ENCODE measurements at regions not wholly inside any gene's neighbourhood (a gene's known extent, or its start where the extent isn't known, plus 50 kb on each side); places are given as distances from the start of the nearest gene placed in this dataset.

GRCh38 chr2:207332480-207333212 is 166.9 kb upstream of the KLF7 start:
- DNase-seq: no peak

- no peak for DNase-seq
These were observed 168.0 kb upstream of the KLF7 start for GRCh38 chr2:207333599-207334300.

GRCh38 chr2:207334301-207334623 is 168.5 kb upstream of the KLF7 start:
- no peak for DNase-seq

GRCh38 chr2:207334624-207335371 is 169.1 kb upstream of the KLF7 start:
- DNase-seq: peak; percentile 42

- DNase-seq: peak; percentile 38
These were observed 171.8 kb upstream of the KLF7 start for GRCh38 chr2:207337234-207338219.

GRCh38 chr2:207338220-207338607 is 172.5 kb upstream of the KLF7 start:
- DNase-seq: no peak

GRCh38 chr2:207338610-207339009 is 172.9 kb upstream of the KLF7 start:
- DNase-seq: no peak

GRCh38 chr2:207341112-207341750 is 175.5 kb upstream of the KLF7 start:
- DNase-seq: no peak

- DNase-seq: no peak
These were observed 176.1 kb upstream of the KLF7 start for GRCh38 chr2:207341804-207342203.

GRCh38 chr2:207344596-207345394 is 179.0 kb upstream of the KLF7 start:
- peak; percentile 64 for DNase-seq

GRCh38 chr2:207351171-207351570 is 178.6 kb upstream of the CREB1 start:
- no peak for DNase-seq

GRCh38 chr2:207352978-207353671 is 176.6 kb upstream of the CREB1 start:
- DNase-seq: peak; percentile 15

- DNase-seq: no peak
These were observed 175.9 kb upstream of the CREB1 start for GRCh38 chr2:207353836-207354235.

GRCh38 chr2:207354462-207354861 is 175.3 kb upstream of the CREB1 start:
- no peak for DNase-seq

- no peak for DNase-seq
These were observed 173.2 kb upstream of the CREB1 start for GRCh38 chr2:207356567-207356966.

- no peak for DNase-seq
These were observed 172.5 kb upstream of the CREB1 start for GRCh38 chr2:207357216-207357615.

GRCh38 chr2:207362716-207363115 is 167.0 kb upstream of the CREB1 start:
- DNase-seq: no peak

- no peak for DNase-seq
These were observed 165.9 kb upstream of the CREB1 start for GRCh38 chr2:207363761-207364290.

- no peak for DNase-seq
These were observed 159.1 kb upstream of the CREB1 start for GRCh38 chr2:207370646-207371045.

GRCh38 chr2:207371877-207372276 is 157.9 kb upstream of the CREB1 start:
- DNase-seq: no peak

All from NK-92 treated with Interleukin-12 subunit alpha and Interleukin-12 subunit beta, amount 100 ng/mL, for 24 hours (cell line).